HG02642 (cell line): ENCODE measurements at regions not wholly inside any gene's neighbourhood (a gene's known extent, or its start where the extent isn't known, plus 50 kb on each side); places are given as distances from the start of the nearest gene placed in this dataset.

Experiments used
- ATAC-seq: cut with Tn5 transposase; IDR thresholded peaks from one replicate; pipeline ENCODE4 v1.9.1; 2021; ENCODE audit warnings: mild to moderate bottlenecking; ENCODE audit not compliant: unreplicated experiment, poor library complexity

- no peak for ATAC-seq
Observed at GRCh38 chr18:24530630-24531111, 70.2 kb downstream of the HRH4 start.

GRCh38 chr18:24534271-24534670 lies 73.8 kb downstream of the HRH4 start:
- no peak for ATAC-seq

GRCh38 chr18:24534737-24535136 lies 74.3 kb downstream of the HRH4 start:
- no peak for ATAC-seq

GRCh38 chr18:24535527-24536295 lies 75.3 kb downstream of the HRH4 start:
- ATAC-seq, result no peak

- ATAC-seq, result no peak
Observed at GRCh38 chr18:24536326-24536725, 75.9 kb downstream of the HRH4 start.

GRCh38 chr18:24536834-24537233 lies 76.4 kb downstream of the HRH4 start:
- no peak for ATAC-seq

GRCh38 chr18:24538414-24539264 lies 78.2 kb downstream of the HRH4 start:
- no peak for ATAC-seq

GRCh38 chr18:24539866-24540617 lies 79.6 kb downstream of the HRH4 start:
- ATAC-seq, result no peak

GRCh38 chr18:24540896-24541295 lies 80.5 kb downstream of the HRH4 start:
- no peak for ATAC-seq

GRCh38 chr18:24543086-24543794 lies 82.8 kb downstream of the HRH4 start:
- ATAC-seq, result no peak

GRCh38 chr18:24543795-24544498 lies 83.5 kb downstream of the HRH4 start:
- no peak for ATAC-seq

GRCh38 chr18:24544949-24545348 lies 84.5 kb downstream of the HRH4 start:
- ATAC-seq, result no peak

- no peak for ATAC-seq
Observed at GRCh38 chr18:24545651-24546050, 85.2 kb downstream of the HRH4 start.

GRCh38 chr18:24546307-24546706 lies 85.9 kb downstream of the HRH4 start:
- no peak for ATAC-seq

- no peak for ATAC-seq
Observed at GRCh38 chr18:24548583-24548982, 88.1 kb downstream of the HRH4 start.

- ATAC-seq, result no peak
Observed at GRCh38 chr18:24552218-24552617, 91.8 kb downstream of the HRH4 start.

GRCh38 chr18:24553571-24554285 lies 93.3 kb downstream of the HRH4 start:
- ATAC-seq, result no peak

- no peak for ATAC-seq
Observed at GRCh38 chr18:24558403-24558802, 98.0 kb downstream of the HRH4 start.

GRCh38 chr18:24559526-24559925 lies 99.1 kb downstream of the HRH4 start:
- no peak for ATAC-seq
